ENCODE measurements at regions not wholly inside any gene's neighbourhood (a gene's known extent, or its start where the extent isn't known, plus 50 kb on each side); places are given as distances from the start of the nearest gene placed in this dataset.

DNA sequence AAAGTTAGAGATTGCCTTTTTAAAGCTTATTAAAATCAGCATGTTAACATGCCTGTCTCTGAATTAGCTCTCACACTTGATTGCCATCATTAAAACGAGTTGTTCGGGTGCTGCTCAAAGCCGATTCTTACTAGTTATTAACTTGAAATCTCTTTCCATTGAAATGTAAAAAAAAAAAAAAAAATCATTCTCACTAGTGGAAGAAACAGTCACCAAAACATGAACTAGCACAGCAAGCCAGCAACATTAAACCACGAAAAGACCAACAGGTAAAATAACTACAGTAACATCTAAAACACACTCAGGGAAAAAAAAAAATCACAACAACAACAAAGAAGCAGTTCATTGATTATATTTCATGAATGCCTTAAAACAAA lies 264.5 kb downstream of the MEIS1 start:
- CTCF ChIA-PET: no interaction called here
- H3K27me3 ChIP-seq (replicated peaks in 1 of 2; ENCODE audit: control insufficient read depth in 2 of 2, insufficient read depth in 2 of 2, low read length in 1 of 2): no peaks in the 10 kb centered on the region; a peak in 1 of 4 replicates
- POLR2A ChIA-PET: no interaction called here
- ATAC-seq (no peak), DNase-seq (ENCODE audit: low read depth, low spot score) (no peak), FAIRE-seq (no peak)
- no peaks in the 10 kb centered on the region for H4K20me1 ChIP-seq (ENCODE audit: control insufficient read depth, insufficient read depth)
- H3K4me3 ChIP-seq: no peak overlapping the region
- no peaks in the 10 kb centered on the region for H3K79me2 ChIP-seq (ENCODE audit: control insufficient read depth, insufficient read depth, low read length)
- SMC1A ChIA-PET (ENCODE audit: uncharacterized antibody, unreplicated experiment): no interaction called here
- RAD21 ChIA-PET (ENCODE audit: unreplicated experiment): no interaction called here
- no peak for TF ChIP-seq CEBPB (IDR thresholded peaks at IDR 0.05; ENCODE audit: borderline replicate concordance in 1 of 2, low read depth in 2 of 2, low read length in 2 of 2)
- no peak for TF ChIP-seq EZH2 (IDR thresholded peaks at IDR 0.05; ENCODE audit: borderline replicate concordance, control insufficient read depth, low read depth, low read length)
- TF ChIP-seq FOS (IDR thresholded peaks at IDR 0.05; ENCODE audit: borderline replicate concordance, extremely low read depth, insufficient read length): no peak
- no peak for TF ChIP-seq ZNF274 (IDR thresholded peaks at IDR 0.05; ENCODE audit: insufficient read depth, insufficient read length)
- TF ChIP-seq, protein P1, sequence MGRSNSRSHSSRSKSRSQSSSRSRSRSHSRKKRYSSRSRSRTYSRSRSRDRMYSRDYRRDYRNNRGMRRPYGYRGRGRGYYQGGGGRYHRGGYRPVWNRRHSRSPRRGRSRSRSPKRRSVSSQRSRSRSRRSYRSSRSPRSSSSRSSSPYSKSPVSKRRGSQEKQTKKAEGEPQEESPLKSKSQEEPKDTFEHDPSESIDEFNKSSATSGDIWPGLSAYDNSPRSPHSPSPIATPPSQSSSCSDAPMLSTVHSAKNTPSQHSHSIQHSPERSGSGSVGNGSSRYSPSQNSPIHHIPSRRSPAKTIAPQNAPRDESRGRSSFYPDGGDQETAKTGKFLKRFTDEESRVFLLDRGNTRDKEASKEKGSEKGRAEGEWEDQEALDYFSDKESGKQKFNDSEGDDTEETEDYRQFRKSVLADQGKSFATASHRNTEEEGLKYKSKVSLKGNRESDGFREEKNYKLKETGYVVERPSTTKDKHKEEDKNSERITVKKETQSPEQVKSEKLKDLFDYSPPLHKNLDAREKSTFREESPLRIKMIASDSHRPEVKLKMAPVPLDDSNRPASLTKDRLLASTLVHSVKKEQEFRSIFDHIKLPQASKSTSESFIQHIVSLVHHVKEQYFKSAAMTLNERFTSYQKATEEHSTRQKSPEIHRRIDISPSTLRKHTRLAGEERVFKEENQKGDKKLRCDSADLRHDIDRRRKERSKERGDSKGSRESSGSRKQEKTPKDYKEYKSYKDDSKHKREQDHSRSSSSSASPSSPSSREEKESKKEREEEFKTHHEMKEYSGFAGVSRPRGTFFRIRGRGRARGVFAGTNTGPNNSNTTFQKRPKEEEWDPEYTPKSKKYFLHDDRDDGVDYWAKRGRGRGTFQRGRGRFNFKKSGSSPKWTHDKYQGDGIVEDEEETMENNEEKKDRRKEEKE (IDR thresholded peaks at IDR 0.05): no peak
- TF ChIP-seq YY1 (IDR thresholded peaks at IDR 0.05; ENCODE audit: low read depth, low read length): no peak
- no peak for TF ChIP-seq ZBED1 (IDR thresholded peaks at IDR 0.05; ENCODE audit: borderline replicate concordance)
- TF ChIP-seq RAD21 (IDR thresholded peaks at IDR 0.05; ENCODE audit: insufficient read depth, low read depth, low read length): no peak
- TF ChIP-seq, protein P2, sequence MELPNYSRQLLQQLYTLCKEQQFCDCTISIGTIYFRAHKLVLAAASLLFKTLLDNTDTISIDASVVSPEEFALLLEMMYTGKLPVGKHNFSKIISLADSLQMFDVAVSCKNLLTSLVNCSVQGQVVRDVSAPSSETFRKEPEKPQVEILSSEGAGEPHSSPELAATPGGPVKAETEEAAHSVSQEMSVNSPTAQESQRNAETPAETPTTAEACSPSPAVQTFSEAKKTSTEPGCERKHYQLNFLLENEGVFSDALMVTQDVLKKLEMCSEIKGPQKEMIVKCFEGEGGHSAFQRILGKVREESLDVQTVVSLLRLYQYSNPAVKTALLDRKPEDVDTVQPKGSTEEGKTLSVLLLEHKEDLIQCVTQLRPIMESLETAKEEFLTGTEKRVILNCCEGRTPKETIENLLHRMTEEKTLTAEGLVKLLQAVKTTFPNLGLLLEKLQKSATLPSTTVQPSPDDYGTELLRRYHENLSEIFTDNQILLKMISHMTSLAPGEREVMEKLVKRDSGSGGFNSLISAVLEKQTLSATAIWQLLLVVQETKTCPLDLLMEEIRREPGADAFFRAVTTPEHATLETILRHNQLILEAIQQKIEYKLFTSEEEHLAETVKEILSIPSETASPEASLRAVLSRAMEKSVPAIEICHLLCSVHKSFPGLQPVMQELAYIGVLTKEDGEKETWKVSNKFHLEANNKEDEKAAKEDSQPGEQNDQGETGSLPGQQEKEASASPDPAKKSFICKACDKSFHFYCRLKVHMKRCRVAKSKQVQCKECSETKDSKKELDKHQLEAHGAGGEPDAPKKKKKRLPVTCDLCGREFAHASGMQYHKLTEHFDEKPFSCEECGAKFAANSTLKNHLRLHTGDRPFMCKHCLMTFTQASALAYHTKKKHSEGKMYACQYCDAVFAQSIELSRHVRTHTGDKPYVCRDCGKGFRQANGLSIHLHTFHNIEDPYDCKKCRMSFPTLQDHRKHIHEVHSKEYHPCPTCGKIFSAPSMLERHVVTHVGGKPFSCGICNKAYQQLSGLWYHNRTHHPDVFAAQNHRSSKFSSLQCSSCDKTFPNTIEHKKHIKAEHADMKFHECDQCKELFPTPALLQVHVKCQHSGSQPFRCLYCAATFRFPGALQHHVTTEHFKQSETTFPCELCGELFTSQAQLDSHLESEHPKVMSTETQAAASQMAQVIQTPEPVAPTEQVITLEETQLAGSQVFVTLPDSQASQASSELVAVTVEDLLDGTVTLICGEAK (IDR thresholded peaks at IDR 0.05; ENCODE audit: borderline replicate concordance): no peak
- TF ChIP-seq, protein P3, sequence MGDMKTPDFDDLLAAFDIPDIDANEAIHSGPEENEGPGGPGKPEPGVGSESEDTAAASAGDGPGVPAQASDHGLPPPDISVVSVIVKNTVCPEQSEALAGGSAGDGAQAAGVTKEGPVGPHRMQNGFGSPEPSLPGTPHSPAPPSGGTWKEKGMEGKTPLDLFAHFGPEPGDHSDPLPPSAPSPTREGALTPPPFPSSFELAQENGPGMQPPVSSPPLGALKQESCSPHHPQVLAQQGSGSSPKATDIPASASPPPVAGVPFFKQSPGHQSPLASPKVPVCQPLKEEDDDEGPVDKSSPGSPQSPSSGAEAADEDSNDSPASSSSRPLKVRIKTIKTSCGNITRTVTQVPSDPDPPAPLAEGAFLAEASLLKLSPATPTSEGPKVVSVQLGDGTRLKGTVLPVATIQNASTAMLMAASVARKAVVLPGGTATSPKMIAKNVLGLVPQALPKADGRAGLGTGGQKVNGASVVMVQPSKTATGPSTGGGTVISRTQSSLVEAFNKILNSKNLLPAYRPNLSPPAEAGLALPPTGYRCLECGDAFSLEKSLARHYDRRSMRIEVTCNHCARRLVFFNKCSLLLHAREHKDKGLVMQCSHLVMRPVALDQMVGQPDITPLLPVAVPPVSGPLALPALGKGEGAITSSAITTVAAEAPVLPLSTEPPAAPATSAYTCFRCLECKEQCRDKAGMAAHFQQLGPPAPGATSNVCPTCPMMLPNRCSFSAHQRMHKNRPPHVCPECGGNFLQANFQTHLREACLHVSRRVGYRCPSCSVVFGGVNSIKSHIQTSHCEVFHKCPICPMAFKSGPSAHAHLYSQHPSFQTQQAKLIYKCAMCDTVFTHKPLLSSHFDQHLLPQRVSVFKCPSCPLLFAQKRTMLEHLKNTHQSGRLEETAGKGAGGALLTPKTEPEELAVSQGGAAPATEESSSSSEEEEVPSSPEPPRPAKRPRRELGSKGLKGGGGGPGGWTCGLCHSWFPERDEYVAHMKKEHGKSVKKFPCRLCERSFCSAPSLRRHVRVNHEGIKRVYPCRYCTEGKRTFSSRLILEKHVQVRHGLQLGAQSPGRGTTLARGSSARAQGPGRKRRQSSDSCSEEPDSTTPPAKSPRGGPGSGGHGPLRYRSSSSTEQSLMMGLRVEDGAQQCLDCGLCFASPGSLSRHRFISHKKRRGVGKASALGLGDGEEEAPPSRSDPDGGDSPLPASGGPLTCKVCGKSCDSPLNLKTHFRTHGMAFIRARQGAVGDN (IDR thresholded peaks at IDR 0.05): no peak
- in situ Hi-C loops (cut with MboI): no loop called here
- intact Hi-C loops (cut with micrococcal nuclease; ENCODE audit: unreplicated experiment): no loop called here
- 14% methylated on average over 4 of the region's 4 CpGs for WGBS (ENCODE audit: insufficient coverage, insufficient replicate concordance, low lambda C conversion rate, missing lambda C conversion rate)
- no peak overlapping the region for H3K9ac ChIP-seq (ENCODE audit: control insufficient read depth, insufficient read depth, low read length)
- no peaks in the 10 kb centered on the region for H3K36me3 ChIP-seq (ENCODE audit: control insufficient read depth in 2 of 2, insufficient read depth in 2 of 2, low read length in 1 of 2)
- H3K4me2 ChIP-seq (ENCODE audit: control insufficient read depth, insufficient read depth): no peak overlapping the region
- H3K27ac ChIP-seq (ENCODE audit: control insufficient read depth, insufficient read depth): no peak overlapping the region
- no peaks in the 10 kb centered on the region for H3K9me3 ChIP-seq (replicated peaks; ENCODE audit: control insufficient read depth, insufficient read depth, low read length)
- no TSS peak for BruUV-seq (replicated peaks)
- no peak overlapping the region for H2AFZ ChIP-seq (ENCODE audit: control insufficient read depth, low read depth, low read length)
- no peaks in the 10 kb centered on the region for H3K4me1 ChIP-seq (ENCODE audit: control insufficient read depth, insufficient read depth, low read length)

Data from GM12878 (cell line).